ENCODE measurements at regions not wholly inside any gene's neighbourhood (a gene's known extent, or its start where the extent isn't known, plus 50 kb on each side); places are given as distances from the start of the nearest gene placed in this dataset.

DNA sequence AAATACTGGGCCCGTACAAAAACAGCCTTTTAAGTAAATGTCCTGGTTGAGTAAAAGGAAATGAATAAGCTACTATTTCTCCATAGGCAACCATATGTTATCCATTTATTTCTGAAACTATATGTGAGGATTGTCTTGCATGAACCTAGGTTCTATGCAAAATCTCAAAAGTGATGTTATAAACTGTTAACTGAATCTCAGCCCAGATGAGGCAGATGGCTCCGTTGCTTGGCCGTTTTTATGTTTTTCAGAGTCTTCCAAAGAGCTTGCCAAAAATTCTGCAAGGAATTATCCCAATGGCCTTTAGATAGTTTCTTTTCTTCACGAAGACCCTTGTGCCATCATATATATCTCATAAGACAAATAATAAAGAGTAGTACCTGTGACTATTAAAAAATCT is 1669.5 kb upstream of the DDX18 start:
- H3K4me3 ChIP-seq (ENCODE audit: low read depth, low read length) = no peak overlapping the region
- peaks cover 37% of the 10 kb centered on the region for H3K27me3 ChIP-seq (ENCODE audit: insufficient read depth, low read depth, severe bottlenecking)
- no peak overlapping the region for H3K27ac ChIP-seq
- TF ChIP-seq CTCF (IDR thresholded peaks at IDR 0.05; ENCODE audit: low read depth, low read length) = no peak
- no peaks in the 10 kb centered on the region for H3K9me3 ChIP-seq (ENCODE audit: severe bottlenecking)
- H3K36me3 ChIP-seq = no peaks in the 10 kb centered on the region
- DNase-seq = no peak

DNA sequence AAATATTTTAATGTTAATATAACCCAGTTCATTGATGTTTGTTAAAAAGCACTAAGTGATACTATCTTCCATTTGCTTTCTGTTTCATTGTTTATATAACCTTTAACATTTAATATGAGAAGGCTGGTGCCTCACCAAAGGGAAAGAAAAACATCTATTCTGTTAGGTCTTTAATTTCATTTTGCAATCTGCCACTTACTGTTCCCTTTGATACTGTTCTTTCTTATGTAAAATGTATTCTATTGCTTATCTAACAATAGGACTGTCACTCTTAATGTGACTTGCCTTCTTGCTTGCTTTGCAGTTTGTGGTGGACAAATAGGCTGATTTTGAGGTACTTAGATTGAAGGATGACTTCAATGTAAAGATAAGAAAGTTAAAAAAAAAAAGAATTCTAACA is 1666.1 kb upstream of the DDX18 start:
- Histone ChIP-seq H3K27ac (no peak overlapping the region), H3K9me3 (ENCODE audit: severe bottlenecking) (no peaks in the 10 kb centered on the region), H3K27me3 (ENCODE audit: insufficient read depth, low read depth, severe bottlenecking) (peaks cover 28% of the 10 kb centered on the region), H3K4me3 (ENCODE audit: low read depth, low read length) (no peak overlapping the region), H3K36me3 (no peaks in the 10 kb centered on the region)
- no peak for TF ChIP-seq CTCF (IDR thresholded peaks at IDR 0.05; ENCODE audit: low read depth, low read length)
- DNase-seq = no peak

DNA sequence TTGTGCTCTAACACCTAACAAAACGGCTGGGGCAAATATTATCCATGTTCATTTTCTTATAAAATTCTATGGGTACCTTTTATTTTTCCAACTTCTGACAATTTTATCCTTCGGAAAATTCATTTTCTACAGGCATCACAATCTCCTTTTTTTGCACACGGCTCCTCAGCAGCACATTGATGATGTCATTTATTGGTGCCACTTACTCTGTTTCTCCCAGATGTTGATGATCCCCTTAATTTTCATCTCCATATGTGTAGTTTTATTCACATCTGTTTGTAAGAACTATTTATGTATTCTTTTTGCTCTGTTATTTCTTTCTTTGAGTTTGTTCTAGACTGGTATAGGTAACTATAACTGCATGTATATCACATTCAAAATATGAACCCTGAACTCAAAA is 1660.8 kb upstream of the DDX18 start:
- Histone ChIP-seq H3K27ac (no peak overlapping the region), H3K9me3 (ENCODE audit: severe bottlenecking) (no peaks in the 10 kb centered on the region), H3K36me3 (no peaks in the 10 kb centered on the region), H3K27me3 (ENCODE audit: insufficient read depth, low read depth, severe bottlenecking) (peaks cover 15% of the 10 kb centered on the region), H3K4me3 (ENCODE audit: low read depth, low read length) (no peak overlapping the region)
- DNase-seq = no peak
- no peak for TF ChIP-seq CTCF (IDR thresholded peaks at IDR 0.05; ENCODE audit: low read depth, low read length)

- DNase-seq = no peak
- Histone ChIP-seq H3K27ac (no peak overlapping the region), H3K9me3 (ENCODE audit: severe bottlenecking) (peaks cover 8% of the 10 kb centered on the region), H3K4me3 (ENCODE audit: low read depth, low read length) (no peak overlapping the region), H3K36me3 (no peaks in the 10 kb centered on the region), H3K27me3 (ENCODE audit: insufficient read depth, low read depth, severe bottlenecking) (peaks cover 6% of the 10 kb centered on the region)
- TF ChIP-seq CTCF (IDR thresholded peaks at IDR 0.05; ENCODE audit: low read depth, low read length) = no peak
Measured at GRCh38 chr2:116160657-116161056, 1653.8 kb upstream of the DDX18 start.

DNA sequence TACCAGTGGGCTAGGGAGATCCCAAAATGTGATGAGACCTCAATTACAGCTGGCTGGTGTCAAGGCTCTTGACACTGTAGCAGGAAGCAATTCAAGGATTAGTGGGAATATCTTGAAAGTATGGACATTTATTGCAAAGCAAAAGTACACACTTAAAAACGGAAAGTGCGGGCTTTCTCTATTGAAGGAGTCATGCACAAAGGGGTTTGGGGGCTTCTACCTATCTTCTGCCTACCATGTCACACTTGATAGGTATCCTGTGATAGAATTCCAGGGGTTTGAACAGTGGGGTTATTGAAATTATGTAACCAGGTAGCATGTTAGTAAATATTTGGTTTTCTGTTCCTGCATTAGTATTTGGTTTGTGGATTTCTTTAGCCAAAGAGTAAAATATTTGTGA is 1652.1 kb upstream of the DDX18 start:
- Histone ChIP-seq H3K36me3 (no peaks in the 10 kb centered on the region), H3K4me3 (ENCODE audit: low read depth, low read length) (no peak overlapping the region), H3K27ac (no peak overlapping the region), H3K9me3 (ENCODE audit: severe bottlenecking) (peaks cover 8% of the 10 kb centered on the region), H3K27me3 (ENCODE audit: insufficient read depth, low read depth, severe bottlenecking) (peaks cover 6% of the 10 kb centered on the region)
- TF ChIP-seq CTCF (IDR thresholded peaks at IDR 0.05; ENCODE audit: low read depth, low read length) = no peak
- DNase-seq = no peak

- no peaks in the 10 kb centered on the region for H3K36me3 ChIP-seq
- peaks cover under 1% of the 10 kb centered on the region for H3K27me3 ChIP-seq (ENCODE audit: insufficient read depth, low read depth, severe bottlenecking)
- no peak for DNase-seq
- TF ChIP-seq CTCF (IDR thresholded peaks at IDR 0.05; ENCODE audit: low read depth, low read length) = no peak
- H3K27ac ChIP-seq = no peak overlapping the region
- H3K4me3 ChIP-seq (ENCODE audit: low read depth, low read length) = no peak overlapping the region
- peaks cover 8% of the 10 kb centered on the region for H3K9me3 ChIP-seq (ENCODE audit: severe bottlenecking)
Measured at GRCh38 chr2:116167107-116167506, 1647.4 kb upstream of the DDX18 start.

Data from WERI-Rb-1 (cell line).